AG08396 (cell line): ENCODE measurements at regions not wholly inside any gene's neighbourhood (a gene's known extent, or its start where the extent isn't known, plus 50 kb on each side); places are given as distances from the start of the nearest gene placed in this dataset.

Experiments used
- DNase-seq: peaks from one replicate; pipeline ENCODE4 v3.0.0; 2012; ENCODE audit warnings: low spot score, mixed read lengths

GRCh38 chrX:10393241-10393640 lies 227.1 kb downstream of the MID1 start:
- no peak for DNase-seq

GRCh38 chrX:10393899-10394298 lies 226.5 kb downstream of the MID1 start:
- DNase-seq: no peak

- no peak for DNase-seq
Observed at GRCh38 chrX:10395179-10395578, 225.2 kb downstream of the MID1 start.
